Daoy (cell line): ENCODE measurements at regions not wholly inside any gene's neighbourhood (a gene's known extent, or its start where the extent isn't known, plus 50 kb on each side); places are given as distances from the start of the nearest gene placed in this dataset.

ENCODE experiments used
- DNase-seq: peaks from one replicate; pipeline ENCODE4 v3.0.0-alpha.2; 2015; ENCODE audit warnings: low read depth

DNA sequence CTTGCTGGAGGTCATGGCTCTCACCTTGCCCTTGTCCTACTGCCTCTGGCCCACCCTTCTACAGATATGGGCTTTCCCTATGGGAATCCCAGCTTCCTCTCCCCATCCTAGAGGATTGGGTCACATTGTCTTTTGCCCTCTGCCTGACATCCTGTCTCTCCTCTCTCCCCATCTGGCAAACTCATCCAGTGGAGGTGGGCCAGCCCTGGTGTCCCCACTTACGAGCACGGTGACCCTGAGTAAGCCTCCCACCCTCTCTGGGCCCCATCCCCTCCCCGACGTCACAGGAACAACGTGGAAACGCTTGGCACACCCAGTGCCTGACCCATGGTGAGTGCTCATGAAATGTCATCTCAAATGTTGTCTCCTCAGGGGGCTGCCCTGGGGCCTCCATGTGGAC is 56.1 kb upstream of the ID3 start:
- no peak for DNase-seq

DNA sequence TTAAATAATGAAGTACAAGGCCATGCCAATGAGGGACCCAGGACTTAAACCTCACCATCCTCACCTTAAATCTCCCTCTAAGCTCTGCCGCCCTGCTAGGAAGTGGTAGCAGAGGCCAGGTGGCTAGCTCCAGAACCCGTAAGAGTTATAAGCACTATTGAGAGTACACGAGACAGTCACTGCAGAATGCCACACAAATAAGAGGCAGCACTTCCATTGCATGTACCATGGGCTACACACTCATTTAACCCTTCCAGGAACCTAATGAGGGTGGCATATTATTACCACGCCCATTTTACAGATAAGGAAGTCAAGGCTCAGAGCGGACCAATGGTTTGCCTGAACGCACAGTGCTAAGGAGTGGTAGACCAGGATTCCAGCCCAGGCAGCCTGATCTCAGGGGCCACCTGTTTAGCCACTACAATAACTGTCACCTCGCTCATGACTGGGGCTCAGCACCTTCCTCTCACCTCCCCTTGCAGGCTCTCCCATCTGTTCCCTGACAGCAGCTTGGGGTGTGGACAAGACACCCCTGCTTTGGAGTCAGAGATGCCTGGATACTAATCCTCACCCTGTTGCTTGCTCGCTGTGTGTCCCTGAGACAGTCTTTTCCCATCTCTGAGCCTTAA is 54.8 kb upstream of the ID3 start:
- no peak for DNase-seq

DNA sequence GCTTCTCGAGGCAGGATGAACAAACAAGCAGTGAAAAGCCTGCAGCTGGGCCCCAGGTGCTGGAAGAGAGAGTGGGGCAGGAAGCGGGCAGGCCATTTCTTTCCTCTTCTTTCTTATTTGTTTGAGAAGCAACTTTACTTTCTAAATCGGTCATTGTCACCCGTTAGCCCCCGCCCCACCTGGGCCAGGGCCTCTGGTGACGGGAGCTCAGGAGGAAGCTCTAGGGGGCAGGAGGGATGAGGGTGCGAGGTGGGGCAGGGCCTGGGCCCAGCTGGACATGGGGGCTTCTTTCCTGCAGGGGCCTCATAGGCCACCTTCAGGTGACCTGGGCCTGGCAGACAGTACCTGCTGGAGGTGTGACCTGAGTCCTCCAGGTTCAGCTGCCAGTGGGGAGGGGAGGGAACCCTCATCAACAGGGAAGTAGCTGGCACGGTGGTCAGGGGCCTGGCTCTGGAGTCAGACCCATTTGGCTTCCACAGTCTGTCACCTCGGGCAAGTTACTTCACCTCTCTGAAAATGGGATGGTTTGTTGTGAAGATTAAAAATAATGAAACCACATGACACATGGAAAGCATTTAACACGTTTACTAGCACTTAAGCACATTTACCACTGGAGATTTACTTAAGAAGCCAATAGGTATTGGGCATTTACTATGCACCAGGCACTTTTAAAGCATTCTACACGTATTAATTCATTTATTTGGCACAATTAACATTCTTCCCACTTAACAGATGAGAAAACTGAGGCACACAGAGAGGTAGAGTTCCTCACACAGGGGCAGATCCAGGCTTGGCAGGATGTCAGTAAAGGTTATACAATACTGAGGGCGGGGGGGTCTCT is 54.1 kb upstream of the ID3 start:
- no peak for DNase-seq

DNA sequence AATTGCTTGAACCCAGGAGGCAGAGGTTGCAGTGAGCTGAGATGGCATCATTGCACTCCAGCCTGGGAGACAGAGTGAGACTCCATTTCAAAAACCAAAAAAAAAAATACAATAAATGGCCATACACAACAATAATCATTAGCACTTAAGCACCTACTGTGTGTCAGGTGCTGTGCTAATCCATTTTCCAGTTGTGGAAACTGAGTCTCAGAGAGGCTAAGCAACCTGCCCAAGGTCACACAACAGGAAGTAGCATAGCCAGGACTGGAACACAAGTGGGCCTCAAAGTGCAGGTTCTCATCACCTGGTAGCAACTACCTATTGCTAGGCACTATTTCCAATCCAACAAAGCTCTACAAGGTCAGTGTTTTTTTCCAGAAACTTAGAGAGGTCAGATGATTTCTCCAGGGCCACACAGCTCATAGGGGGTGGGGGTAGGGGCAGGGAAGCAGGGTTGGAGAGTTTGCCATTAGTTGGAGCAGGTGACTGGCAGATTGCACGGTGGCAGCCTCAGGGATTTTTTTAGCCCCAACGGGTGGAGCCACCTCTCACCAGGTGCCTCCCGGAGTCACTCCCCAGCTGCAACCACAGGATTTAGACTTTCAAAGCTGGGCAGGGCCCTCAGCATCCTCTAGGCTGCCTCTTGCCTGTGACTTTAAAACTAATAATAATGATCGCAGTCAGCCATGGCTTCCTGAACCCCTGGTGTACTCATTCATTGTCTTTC is 52.5 kb upstream of the ID3 start:
- DNase-seq: no peak

DNA sequence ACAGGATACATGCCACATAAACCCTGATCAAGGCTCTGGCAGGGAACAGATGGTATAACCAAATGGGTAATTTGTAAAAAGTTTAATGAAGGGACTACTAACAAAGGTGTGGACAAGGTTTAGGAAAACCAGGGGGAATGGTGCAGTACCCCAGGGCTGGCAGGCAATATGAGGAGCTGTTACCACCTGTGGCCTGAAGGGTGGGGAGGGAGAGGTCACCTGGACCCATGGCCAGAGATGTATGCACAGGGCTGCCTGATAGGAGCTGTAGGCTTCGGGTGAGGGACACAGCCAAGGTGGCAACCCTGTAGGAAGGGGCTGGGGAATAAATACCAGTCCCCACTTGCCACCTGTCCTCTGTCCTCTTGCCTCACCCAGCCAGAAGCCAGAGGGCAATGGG is 51.4 kb upstream of the ID3 start:
- DNase-seq: no peak

DNA sequence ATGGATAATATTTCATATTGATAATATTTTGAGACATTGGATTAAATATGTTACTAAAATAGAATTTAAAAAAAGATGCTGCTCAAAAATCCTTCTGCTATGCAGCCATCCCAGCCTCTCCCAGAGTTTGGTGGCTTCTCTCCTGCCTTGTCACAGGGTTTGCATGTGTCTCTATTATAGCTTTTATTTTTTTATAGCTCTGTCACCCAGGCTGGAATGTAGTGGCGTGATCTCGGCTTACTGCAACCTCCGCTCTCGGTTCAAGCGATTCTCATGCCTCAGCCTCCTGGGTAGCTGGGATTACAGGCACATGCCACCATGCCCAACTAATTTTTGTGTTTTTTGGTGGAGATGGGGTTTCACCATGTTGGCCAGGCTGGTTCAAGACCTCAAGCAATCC is 50.7 kb upstream of the ID3 start:
- DNase-seq: no peak
